HG03103 (cell line): ENCODE measurements at regions not wholly inside any gene's neighbourhood (a gene's known extent, or its start where the extent isn't known, plus 50 kb on each side); places are given as distances from the start of the nearest gene placed in this dataset.

Experiments used
- ATAC-seq: cut with Tn5 transposase; IDR thresholded peaks from one replicate; pipeline ENCODE4 v1.9.1; 2021; ENCODE audit warnings: low read depth; ENCODE audit not compliant: unreplicated experiment

DNA sequence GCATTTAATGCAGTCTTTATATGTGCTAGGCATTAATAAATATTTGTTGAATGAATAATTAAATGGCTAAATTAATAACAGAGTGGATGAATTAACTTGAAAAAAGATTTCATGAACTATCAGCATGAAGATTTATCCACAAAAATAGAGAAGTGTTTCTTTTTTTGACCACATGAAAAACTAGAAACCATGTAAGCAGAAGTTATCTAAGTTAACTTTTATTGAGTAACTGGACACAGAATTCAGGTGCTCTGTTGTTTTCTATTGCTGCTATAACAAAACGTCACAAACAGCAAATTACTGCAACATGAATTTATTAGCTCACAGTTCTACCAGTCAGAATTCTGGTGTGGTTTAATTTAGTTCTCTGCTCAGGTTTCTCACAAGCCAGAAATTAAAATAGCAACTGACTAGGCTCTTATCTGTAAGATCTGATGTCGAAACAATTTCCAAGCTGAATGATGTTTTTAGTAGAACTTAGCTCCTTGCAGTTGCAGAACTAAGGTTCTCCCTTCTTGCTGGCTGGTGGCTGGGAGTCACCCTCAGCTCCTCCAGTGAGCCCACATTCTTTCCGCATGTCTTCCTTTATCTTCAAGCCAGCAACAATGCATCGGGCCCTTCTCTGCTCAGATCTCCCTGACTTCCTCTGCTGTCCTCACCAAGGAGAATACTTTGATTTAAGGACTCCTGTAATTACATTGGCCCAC, 810.2 kb upstream of the ALCAM start:
- ATAC-seq, result no peak

GRCh38 chr3:104561324-104561723, 805.4 kb upstream of the ALCAM start:
- ATAC-seq, result no peak

GRCh38 chr3:104564045-104564643, 802.6 kb upstream of the ALCAM start:
- ATAC-seq, result no peak

- ATAC-seq, result no peak
These were observed 800.7 kb upstream of the ALCAM start for GRCh38 chr3:104566054-104566453.

GRCh38 chr3:104575634-104576033, 791.1 kb upstream of the ALCAM start:
- ATAC-seq, result no peak

- ATAC-seq, result no peak
These were observed 788.2 kb upstream of the ALCAM start for GRCh38 chr3:104578558-104578957.

DNA sequence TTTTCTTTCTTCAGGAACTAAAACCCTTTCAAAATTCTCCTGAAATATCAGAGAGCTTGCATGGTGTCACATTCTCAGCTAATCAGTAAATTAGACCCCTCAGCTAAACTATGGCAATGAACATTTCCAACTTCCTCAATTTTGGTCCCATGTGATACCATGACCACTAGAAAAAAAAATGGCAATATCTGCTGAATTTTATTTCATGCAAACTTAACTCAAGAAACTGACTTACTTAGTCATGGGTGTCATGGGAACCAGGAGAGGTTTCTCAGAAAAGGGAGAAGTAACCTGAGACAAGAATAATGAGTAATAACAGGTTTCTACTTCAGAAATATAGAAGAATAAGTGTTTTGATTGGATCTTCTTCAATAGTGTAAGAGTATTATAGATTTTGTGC, 784.6 kb upstream of the ALCAM start:
- ATAC-seq, result no peak

- no peak for ATAC-seq
These were observed 782.0 kb upstream of the ALCAM start for GRCh38 chr3:104584682-104585081.

- ATAC-seq, result no peak
These were observed 780.4 kb upstream of the ALCAM start for GRCh38 chr3:104586344-104586743.

DNA sequence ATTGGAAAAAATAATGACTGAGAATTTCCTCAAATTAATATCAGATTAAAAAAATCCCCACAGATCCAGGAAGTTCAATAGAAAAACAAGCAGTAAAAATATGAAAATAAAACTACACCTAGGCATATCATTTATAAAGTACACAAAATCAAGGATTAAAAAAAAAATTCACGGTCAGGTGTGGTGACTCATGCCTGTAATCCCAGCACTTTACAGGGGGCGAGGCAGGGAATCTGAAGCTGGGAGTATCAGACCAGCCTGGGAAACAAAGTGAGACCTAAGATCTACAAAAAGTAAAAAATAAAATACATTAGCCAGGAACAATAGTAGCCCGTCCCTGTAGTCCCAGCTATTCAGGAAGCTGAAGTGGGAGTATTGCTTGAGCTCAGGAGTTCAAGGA, 778.3 kb upstream of the ALCAM start:
- ATAC-seq, result no peak

GRCh38 chr3:104591776-104592175, 774.9 kb upstream of the ALCAM start:
- ATAC-seq, result no peak

DNA sequence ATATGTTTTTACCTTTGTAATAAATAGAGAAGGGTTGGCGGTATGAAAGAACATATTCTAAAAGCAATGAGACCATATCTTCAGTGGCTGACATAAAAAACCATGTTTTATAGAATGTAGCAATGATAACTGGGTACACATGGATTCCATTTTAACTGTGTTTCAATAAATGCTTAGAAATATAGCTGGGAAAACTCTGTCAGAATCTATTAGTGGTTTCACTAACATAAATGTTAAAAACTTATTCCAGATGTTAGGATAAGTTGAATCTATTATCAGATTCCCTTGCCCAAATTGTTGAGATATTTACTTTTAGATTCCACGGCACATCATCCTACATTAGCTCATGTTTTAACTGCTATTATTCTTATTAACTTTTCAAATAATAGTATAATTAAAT, 772.2 kb upstream of the ALCAM start:
- no peak for ATAC-seq

DNA sequence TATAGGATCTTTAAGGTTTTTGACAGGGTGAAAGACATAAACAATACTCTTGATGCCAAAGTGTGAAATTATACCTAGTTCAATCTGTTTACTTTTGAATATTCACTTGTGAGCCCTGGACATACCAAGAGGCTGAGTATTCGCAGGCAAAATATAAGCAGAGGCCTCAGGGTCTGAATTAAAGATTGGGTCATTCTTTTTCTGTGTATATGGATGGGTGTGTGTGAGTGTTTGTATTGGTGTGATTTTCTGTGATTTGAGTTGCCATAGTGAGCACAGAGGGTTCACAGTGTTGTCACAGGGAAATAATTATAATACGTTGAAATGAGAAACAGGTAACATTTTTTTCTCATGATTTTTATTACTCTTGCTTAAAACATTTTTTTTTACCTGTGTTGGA, 770.7 kb upstream of the ALCAM start:
- no peak for ATAC-seq

DNA sequence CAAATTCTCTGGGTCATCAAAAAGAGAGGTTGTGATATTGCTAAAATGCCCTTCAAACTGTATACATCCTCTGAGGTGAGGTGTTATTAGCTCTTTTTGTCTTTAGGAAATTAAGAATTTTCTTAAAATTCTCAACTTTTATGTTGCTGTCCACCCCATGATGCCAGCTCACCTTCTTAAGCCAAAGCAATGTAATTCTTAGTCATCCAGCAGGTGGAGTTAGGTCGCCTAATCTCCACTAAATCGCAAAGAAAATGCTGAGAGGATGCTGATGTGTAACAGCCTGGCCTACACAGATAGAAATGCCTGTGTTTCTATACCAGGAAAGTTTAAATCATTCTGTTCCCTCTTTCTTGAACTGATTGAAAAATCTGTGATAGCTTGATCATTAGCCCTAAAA, 770.2 kb upstream of the ALCAM start:
- peak; percentile 94 for ATAC-seq

GRCh38 chr3:104598848-104599511, 767.7 kb upstream of the ALCAM start:
- no peak for ATAC-seq

GRCh38 chr3:104604326-104605010, 762.2 kb upstream of the ALCAM start:
- ATAC-seq, result no peak

DNA sequence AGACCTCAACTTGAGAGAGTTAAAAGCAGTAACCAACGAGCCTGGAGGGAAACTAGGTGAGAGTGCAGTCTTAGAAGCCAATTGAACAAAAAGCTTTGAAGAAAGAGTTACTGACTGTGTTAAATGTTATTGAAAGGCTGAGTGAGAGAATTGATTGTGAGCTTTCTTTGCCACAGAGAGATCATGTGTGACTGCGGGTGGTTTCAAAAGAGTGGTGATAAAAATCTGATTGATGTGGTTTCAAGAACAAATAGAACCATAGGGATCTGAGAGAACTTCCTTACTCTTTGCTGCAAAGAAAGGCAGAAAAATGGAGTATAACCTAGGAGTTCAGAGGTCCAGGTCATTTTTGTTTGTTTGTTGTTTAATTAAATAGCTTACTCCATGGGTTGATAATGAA, 759.9 kb upstream of the ALCAM start:
- ATAC-seq, result no peak

GRCh38 chr3:104610730-104611652, 755.7 kb upstream of the ALCAM start:
- ATAC-seq, result no peak

DNA sequence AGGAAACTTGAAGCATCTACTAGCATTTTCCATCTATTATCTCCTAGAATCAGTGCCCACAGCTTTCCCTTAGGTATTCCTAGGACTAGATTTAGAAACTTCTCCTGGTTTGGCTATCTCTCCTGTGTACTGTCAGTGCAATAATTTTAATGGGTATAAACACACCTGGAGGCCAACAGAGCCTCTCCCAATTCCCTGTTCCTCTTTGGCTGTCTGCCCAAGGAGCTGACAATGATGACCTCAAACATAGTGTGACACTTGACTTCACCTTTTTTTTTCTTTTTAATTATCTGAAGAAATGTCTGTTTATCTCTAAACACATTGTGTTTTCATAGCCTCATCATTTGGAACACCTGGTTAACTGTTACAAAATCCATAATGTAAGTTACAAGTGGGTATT, 754.5 kb upstream of the ALCAM start:
- ATAC-seq, result no peak

DNA sequence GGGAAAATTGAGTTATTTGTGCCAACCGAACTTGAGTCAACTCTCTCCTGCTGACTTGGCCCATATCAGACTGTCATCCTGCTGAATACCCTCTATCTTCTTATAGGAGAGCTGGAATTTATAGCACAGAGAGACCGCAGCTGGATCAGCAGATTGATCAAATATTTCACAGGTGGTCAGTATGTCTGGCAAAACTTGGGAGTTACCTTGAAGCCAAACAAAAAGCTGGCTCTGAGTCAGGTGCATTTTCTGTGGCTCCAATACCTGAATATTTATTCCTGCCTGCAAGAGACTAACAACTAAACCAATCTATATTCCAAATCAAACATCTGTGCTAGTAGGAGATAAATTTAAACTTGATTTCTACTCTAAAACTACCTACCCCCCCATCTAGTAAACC, 752.1 kb upstream of the ALCAM start:
- ATAC-seq, result no peak
